Heart right ventricle (tissue), 16 donors: ENCODE measurements at regions not wholly inside any gene's neighbourhood (a gene's known extent, or its start where the extent isn't known, plus 50 kb on each side); places are given as distances from the start of the nearest gene placed in this dataset.

Source experiments
- ATAC-seq, 8 donors: fragments of 200-7000 bp; cut with Tn5 transposase; one replicate each; pipeline ENCODE4 v1.9.1; 2020; ENCODE audit warnings: mild to moderate bottlenecking in 8 of 8, moderate library complexity in 8 of 8, moderate number of reproducible peaks in 1 of 8
- DNase-seq, 2 donors: peaks; one replicate each; pipeline ENCODE4 v3.0.0-alpha.2; 2020
- H3K27ac ChIP-seq, 10 donors: fragments of 200-600 bp; sonication (generic) in 2 of 10; one replicate each; pipeline versions ENCODE4 v1.5.0 to v1.8.0; 2020 to 2022; ENCODE audit warnings: mild to moderate bottlenecking in 3 of 10
- H3K27me3 ChIP-seq, 7 donors: fragments of 200-600 bp; one replicate each; pipeline ENCODE4 v1.8.0; 2021 to 2022; ENCODE audit warnings: mild to moderate bottlenecking in 2 of 7
- H3K36me3 ChIP-seq, 9 donors: fragments of 200-600 bp; sonication (generic) in 1 of 9; one replicate each; pipeline versions ENCODE4 v1.5.0 to v1.8.0; 2020 to 2022; ENCODE audit warnings: mild to moderate bottlenecking in 2 of 9
- H3K4me1 ChIP-seq, 9 donors: fragments of 200-600 bp; sonication (generic) in 1 of 9; one replicate each; pipeline versions ENCODE4 v1.5.0 to v1.8.0; 2020 to 2022; ENCODE audit warnings: mild to moderate bottlenecking in 4 of 9
- H3K4me3 ChIP-seq, 10 donors: fragments of 200-600 bp; sonication (generic) in 2 of 10; one replicate each; pipeline versions ENCODE4 v1.5.0 to v1.8.0; 2020 to 2022; ENCODE audit warnings: mild to moderate bottlenecking in 7 of 10, moderate library complexity in 2 of 10
- H3K9me3 ChIP-seq, 11 donors: fragments of 200-600 bp in 10 of 11; sonication (generic) in 2 of 11; one replicate each; pipeline versions ENCODE4 v1.5.0 to v1.8.0; 2013 to 2022; ENCODE audit warnings: mild to moderate bottlenecking in 2 of 11, control low read depth in 1 of 11, moderate library complexity in 1 of 11
- WGBS, 2 donors: extraction: QIAGEN DNeasy Blood & Tissue Kit; methylation state at CpG; one replicate each; pipeline ENCODE4 v1.1.7; 2013; ENCODE audit warnings: inconsistent platforms in 1 of 2; 5-methylcytosine and 5-hydroxymethylcytosine counted together
- intact Hi-C, 10 donors: fragments of 100-400 bp; cut with DNase I; formaldehyde crosslinking; loops; one replicate each; pipeline versions ENCODE4 v1.11.1 to v1.14.2; 2022
- TF ChIP-seq, protein P1 (sequence below), 9 donors: fragments of 200-600 bp; sonication (generic) in 2 of 9; IDR thresholded peaks; one replicate each; pipeline versions ENCODE4 v1.5.0 to v1.8.0; 2021 to 2022; ENCODE audit warnings: antibody characterized with exemption in 9 of 9, mild to moderate bottlenecking in 5 of 9, moderate library complexity in 1 of 9
- donor health status: Arrhythmogenic right ventricular cardiomyopathy.
- donor health status: ischemic (EF 13 %, LVEDD 7.1; RV severe dilation, severe dysfunction).
- donor health status: healthy with polysubstance abuse.
- donor health status: DM: no; HTN: yes; CAD: no.
- donor health status: DM: no; HTN: no; CAD: no.
- donor health status: ischemic (EF 25% LVEDD 6.9; RV normal size, moderate dysfunction).
- donor health status: ischemic (EF 25% LVEDD 5.7; RV mildly dilated, moderate dysfunction).
- donor health status: healthy.
- donor health status: DM: yes; HTN: yes; CAD: no.
- donor health status: Ischemic cardiomyopathy.
- donor health status: ischemic (EF 35%, LVEDD 5.7; RV mildly dilated, moderate dysfunction).
- donor health status: nonischemic (EF 11% LVEDD 7.7; RV severe dilation, severe dysfunction).
- donor health status: DM: yes; HTN: yes; CAD: no.
- donor health status: PGD.
- donor health status: ischemic (EF 29% LVEDD 5.4; RV normal size, mild dysfunction).
- donor health status: nonischemic (EF 23%, LVEDD 6.1; RV moderate dilation, normal function).

DNA sequence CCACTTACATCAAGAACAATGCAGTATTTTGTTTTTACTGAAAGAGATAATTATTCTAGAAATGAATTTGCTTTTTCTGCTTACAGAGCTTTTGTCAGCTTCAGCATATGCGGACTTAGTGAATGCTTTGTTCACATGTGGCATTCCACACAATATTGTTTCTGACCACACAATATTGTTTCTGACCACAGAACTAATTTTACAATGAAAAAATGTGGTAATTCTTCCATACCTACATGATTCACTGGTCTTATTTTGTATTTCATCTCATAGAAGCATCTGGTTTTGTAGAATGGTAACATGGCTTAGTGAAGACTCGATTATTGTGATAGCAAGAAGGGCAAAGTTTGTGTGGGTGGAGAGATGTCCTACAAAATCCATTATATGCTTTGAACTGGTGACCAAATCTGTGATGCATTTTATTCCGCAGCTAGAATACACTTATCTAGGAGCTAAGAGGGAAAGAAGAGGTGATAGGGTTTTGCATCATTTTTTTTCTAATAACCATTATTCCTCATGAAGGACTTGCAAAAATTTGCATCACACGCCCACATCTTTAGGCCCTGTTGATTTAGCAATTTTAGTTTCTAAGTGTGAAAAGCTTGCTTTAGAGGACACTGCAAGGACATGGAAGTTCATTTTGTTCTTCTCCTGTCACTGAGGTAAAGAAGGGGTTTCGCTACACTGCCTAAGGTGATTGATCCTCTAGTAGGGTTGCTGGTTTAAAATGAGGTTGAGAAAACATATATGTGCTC, 75.3 kb downstream of the HLX start:
- Histone ChIP-seq H3K4me1 (peaks cover 0 to 16% (median 0%) of the 10 kb centered on the region in 9 donors), H3K27ac (no peak overlapping the region), H3K27me3 (no peaks in the 10 kb centered on the region), H3K9me3 (peaks cover 0 to 26% (median 15%) of the 10 kb centered on the region in 11 donors), H3K36me3 (no peaks in the 10 kb centered on the region), H3K4me3 (no peak overlapping the region)
- 83 to 86% methylated on average over 5 of the region's 5 CpGs for WGBS, 2 donors
- intact Hi-C loops, result no loop called here
- TF ChIP-seq, protein P1, sequence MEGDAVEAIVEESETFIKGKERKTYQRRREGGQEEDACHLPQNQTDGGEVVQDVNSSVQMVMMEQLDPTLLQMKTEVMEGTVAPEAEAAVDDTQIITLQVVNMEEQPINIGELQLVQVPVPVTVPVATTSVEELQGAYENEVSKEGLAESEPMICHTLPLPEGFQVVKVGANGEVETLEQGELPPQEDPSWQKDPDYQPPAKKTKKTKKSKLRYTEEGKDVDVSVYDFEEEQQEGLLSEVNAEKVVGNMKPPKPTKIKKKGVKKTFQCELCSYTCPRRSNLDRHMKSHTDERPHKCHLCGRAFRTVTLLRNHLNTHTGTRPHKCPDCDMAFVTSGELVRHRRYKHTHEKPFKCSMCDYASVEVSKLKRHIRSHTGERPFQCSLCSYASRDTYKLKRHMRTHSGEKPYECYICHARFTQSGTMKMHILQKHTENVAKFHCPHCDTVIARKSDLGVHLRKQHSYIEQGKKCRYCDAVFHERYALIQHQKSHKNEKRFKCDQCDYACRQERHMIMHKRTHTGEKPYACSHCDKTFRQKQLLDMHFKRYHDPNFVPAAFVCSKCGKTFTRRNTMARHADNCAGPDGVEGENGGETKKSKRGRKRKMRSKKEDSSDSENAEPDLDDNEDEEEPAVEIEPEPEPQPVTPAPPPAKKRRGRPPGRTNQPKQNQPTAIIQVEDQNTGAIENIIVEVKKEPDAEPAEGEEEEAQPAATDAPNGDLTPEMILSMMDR (IDR thresholded peaks at IDR 0.05), result no peak
- no peak for ATAC-seq
- DNase-seq, result no peak

DNA sequence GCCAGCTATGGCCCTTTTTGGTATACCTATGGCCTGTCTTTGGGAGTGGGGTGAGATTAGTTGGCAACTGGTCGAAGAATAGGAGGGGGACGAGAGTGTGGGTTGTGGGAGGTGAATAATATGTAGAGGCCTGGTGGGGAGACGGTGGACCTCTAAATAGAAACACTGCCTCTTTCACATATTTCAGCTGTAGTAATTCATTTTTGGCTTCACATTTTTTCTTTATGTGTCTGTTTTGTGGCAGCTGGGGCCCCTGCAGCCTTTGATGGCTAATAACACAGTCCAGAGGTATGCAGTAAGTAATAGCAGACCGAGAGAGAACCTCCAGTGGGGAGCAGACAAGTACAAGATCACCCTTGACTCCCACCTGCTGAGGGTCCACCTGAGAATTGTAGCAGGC, 75.9 kb downstream of the HLX start:
- H3K27me3 ChIP-seq, result no peaks in the 10 kb centered on the region
- H3K4me3 ChIP-seq, result no peak overlapping the region
- no peaks in the 10 kb centered on the region for H3K36me3 ChIP-seq
- DNase-seq, result no peak
- intact Hi-C loops, result no loop called here
- H3K4me1 ChIP-seq, result peaks cover 0 to 16% (median 0%) of the 10 kb centered on the region in 9 donors
- H3K9me3 ChIP-seq, result peaks cover 0 to 20% (median 12%) of the 10 kb centered on the region in 11 donors
- H3K27ac ChIP-seq, result no peak overlapping the region
- 87 to 90% methylated on average over 4 of the region's 4 CpGs for WGBS, 2 donors
- no peak for ATAC-seq
- TF ChIP-seq, protein P1 (IDR thresholded peaks at IDR 0.05), result no peak

DNA sequence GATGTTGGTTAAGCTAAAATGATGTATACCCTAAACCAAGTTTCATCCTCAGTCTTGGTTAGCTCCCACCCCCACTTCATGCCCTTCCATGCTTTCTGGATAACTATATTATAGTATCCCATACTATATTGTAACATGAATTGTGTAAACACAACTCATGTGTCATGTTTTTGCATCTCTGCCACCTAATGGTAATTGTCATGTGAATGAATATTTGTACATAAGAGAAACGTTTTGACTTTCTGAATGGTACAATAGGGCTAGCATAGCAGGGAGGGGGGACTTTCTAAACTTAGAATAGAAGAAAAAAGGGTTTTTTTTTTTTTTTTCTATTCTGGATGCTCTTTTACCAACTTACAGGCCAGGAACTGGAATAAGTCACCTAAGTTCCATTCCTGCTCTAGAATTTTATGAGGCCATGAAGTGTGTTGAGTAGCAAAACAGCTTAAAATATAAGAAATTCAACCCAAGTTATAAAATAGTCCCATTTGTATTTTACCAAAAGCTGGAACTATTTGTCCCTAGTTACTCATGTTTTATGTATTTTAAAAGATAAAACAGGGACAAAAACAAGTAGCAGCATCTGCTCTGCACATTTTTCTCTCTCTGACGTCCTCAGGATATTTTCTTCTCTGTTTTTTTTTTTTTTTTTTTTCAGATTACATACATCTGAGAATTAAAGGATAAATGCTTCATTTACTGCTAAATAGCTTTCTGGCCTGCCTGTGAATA, 77.4 kb downstream of the HLX start:
- no peaks in the 10 kb centered on the region for H3K36me3 ChIP-seq
- H3K9me3 ChIP-seq, result peaks cover 0 to 5% (median 0%) of the 10 kb centered on the region in 11 donors
- intact Hi-C loops, result no loop called here
- ATAC-seq (peak in 1 of 8 donors; percentile 64), DNase-seq (no peak)
- H3K27ac ChIP-seq, result peak overlapping the region in 4 of 10 donors; percentile 18 to 60 (median 42)
- TF ChIP-seq, protein P1 (IDR thresholded peaks at IDR 0.05), result no peak
- no peaks in the 10 kb centered on the region for H3K27me3 ChIP-seq
- 50 to 68% methylated on average over 2 of the region's 2 CpGs for WGBS, 2 donors
- H3K4me1 ChIP-seq, result peaks cover 0 to 21% (median 0%) of the 10 kb centered on the region in 9 donors
- no peak overlapping the region for H3K4me3 ChIP-seq

DNA sequence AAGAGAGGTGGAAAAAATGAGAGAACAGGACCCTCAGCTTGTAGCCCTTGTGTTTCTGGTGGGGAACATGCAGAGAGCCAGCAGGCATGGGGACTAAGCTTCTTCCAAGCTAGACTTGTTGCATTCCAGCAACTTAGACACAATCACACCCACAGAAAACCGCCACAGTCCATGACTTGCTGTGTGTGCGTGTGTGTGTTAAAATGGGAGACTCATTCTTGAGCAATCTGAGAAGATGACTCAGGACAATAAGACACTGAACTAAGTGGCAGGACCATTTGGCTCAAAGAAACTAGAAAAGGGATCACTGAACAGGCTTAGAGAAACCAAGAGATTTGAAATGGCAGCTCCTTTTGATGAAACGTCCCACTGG, 78.0 kb downstream of the HLX start:
- 66 to 71% methylated on average over 3 of the region's 3 CpGs for WGBS, 2 donors
- DNase-seq (no peak), ATAC-seq (peak in 6 of 8 donors; percentile 30 to 87 (median 52))
- Histone ChIP-seq H3K4me3 (no peak overlapping the region), H3K36me3 (no peaks in the 10 kb centered on the region), H3K4me1 (peaks cover 0 to 26% (median 0%) of the 10 kb centered on the region in 9 donors), H3K27me3 (no peaks in the 10 kb centered on the region), H3K9me3 (no peaks in the 10 kb centered on the region), H3K27ac (peak overlapping the region in 4 of 10 donors; percentile 18 to 60 (median 42))
- TF ChIP-seq, protein P1 (IDR thresholded peaks at IDR 0.05), result no peak
- intact Hi-C loops, result no loop called here
